Inferior parietal cortex (tissue), 1 donor: ENCODE measurements at regions not wholly inside any gene's neighbourhood (a gene's known extent, or its start where the extent isn't known, plus 50 kb on each side); places are given as distances from the start of the nearest gene placed in this dataset.

Experiments used
- DNase-seq: peaks from one replicate; pipeline ENCODE4 v3.0.0-alpha.2; 2016; ENCODE audit errors: extremely low spot score

GRCh38 chr5:141800617-141801016, 77.6 kb downstream of the PCDH1 start:
- no peak for DNase-seq

GRCh38 chr5:141799507-141800167, 78.6 kb downstream of the PCDH1 start:
- no peak for DNase-seq

DNA sequence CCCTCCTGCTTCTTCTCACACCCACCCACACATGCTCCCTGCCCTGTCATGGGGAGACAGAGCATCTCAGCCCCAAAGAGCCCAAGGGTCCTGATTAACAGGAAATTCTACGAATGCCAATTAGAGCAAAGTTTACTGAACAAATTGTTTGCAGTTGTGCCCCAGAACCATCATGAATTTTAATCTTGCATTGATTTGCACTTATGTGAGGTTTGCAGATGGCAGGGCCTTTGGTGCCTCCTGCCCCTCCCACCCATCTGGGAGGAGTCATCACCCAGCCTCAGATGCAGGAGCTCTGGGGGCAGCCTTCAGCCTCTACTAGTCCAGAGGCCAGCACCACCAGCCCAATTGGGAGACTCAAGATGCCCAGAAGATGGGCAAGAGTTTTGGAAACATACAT, 80.8 kb downstream of the PCDH1 start:
- DNase-seq: no peak

DNA sequence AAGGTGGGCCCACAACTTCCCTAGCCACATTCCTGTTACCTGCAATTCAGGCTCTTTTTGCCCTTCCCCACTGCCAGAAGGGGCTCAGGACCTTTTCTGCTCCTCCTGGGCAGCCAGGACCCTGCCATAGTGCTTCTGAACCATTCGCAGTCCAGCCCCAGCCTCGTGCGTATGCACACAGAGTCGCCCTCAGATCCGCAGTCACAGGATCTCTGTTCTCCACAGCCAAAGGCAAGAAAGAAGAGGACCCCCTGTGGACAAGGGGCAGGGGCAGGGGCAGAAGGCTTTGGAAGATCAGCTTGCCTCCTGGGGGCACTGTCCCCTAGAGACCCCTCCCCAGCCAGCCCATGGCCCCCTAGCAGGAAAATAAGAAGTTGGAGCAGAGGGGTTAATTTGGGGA, 82.8 kb downstream of the PCDH1 start:
- no peak for DNase-seq

DNA sequence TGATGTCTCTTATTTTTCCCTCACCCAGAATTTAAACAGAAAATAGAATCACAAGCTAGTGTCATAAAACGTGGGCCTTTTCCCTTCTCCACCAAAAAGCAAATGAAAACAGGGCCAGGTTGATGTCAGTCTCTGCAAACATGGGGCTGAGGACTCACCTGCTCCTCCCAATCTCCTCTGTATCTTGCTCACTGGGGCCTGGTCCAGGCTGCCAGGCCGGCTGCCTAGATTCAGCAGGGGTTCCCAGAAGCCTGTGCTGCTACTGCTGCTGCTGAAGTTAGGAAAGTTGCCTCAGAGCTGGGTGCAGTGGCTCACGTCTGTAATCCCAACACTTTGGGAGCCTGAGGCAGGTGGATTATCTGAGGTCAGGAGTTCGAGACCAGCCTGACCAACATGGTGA, 84.3 kb downstream of the PCDH1 start:
- DNase-seq: no peak

GRCh38 chr5:141793403-141793802, 84.8 kb downstream of the PCDH1 start:
- DNase-seq: no peak

GRCh38 chr5:141790630-141791029, 87.6 kb downstream of the PCDH1 start:
- no peak for DNase-seq

- DNase-seq: no peak
Measured at GRCh38 chr5:141789330-141789729, 88.9 kb downstream of the PCDH1 start.

- no peak for DNase-seq
Measured at GRCh38 chr5:141788296-141788970, 89.8 kb downstream of the PCDH1 start.

DNA sequence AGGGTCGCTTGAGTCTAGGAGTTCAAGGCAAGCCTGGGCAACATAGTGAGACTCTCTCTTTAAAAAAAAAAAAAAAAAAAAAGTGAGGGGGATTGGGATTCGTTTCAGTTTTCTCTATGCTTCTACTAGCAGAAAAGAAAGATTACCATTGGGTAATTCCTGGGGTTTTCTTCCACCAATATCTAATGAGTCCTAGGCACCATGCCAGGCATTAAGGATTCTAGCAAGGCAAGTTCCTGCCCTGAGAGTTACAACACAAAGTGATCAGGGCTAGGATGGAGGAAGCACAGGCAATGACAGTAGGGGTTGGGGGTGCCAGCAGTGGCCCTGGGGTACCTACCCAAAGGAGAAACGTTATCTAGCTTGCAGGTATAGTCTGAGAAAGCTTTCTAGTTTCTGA, 90.8 kb downstream of the PCDH1 start:
- DNase-seq: no peak

DNA sequence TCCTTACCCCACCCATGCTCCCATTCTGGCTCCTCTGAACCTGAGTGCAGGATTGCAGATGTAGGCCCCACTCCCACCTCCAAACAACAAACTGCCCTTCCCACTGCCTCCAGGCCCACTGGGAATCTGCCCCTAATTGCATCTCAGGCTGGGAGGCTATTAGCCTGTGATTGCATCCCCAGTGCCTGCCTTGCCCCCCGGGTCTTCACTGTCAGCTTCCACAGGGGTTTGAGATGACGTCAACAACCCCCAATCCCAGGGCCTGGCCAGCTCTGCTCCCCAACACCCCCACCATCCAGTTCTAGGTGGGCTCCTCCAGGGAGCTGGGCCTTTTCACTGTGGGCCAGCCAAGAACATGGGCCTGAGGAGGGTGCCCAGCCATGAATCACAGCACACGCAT, 91.5 kb downstream of the PCDH1 start:
- no peak for DNase-seq

GRCh38 chr5:141785711-141786110, 92.5 kb downstream of the PCDH1 start:
- DNase-seq: no peak

GRCh38 chr5:141785135-141785534, 93.1 kb downstream of the PCDH1 start:
- DNase-seq: no peak

DNA sequence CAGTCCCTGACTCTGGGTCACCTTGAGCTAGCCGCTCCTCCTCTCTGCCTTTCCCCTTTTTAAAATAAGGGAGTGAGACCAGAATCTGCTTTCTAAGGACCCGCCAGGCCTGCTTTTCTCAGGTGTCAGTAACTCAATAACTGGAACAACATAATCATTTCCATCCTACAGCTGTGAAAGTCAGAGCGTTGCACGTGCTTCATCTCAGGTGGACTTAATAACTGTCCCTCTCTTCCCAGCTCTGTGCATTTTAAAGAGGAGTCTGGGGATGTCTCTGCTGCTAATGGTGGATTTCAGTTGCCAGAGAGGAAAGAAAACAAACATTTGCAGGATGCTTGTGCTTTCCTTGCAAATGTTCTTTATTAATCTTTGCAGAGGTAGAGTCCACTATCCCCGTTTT, 93.7 kb downstream of the PCDH1 start:
- no peak for DNase-seq

GRCh38 chr5:141783947-141784296, 94.3 kb downstream of the PCDH1 start:
- no peak for DNase-seq

DNA sequence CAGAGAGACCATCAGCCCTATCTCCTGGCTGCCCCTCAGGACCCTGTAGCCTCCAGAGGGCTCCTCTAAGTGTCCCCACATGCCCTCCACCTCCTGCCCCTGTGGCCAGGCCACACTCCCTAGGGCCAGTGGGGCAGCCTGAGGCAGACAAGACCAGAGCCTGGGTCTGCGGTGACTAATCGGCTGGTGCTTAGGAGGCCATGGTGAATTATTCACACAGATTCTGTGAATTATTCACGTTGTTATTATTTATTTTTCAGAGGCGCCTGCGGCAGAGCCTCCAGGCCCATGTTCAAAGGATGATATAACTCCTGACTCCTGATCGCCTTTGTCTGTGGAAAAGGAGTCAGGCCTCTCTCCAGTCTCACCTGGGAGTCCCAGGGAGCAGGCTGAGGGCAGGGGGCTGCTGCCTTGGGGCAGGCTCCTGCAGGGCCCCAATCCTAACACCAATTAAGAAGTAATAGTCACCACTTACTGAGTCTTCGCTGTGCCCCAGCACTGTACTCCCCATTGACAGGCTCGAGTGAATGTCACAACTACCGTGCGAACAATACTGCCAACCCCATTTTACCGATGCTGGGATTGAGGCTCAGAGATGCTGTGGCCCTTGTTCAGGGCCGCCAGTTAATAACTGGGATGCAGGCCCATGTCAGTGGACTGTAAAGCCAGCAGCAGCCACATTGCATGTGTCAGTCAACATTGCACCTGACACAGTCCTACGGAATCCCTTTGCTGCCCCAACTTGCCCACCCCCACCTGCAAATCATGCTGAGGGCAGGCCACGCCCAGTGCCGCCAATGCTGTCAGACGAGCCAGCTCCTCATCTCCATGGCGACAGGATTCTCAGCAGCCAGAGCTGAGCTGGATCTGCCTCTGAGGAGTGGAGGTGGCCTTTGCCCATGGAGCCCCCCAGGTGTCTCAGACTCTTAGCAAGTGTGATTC, 94.9 kb downstream of the PCDH1 start:
- DNase-seq: no peak

DNA sequence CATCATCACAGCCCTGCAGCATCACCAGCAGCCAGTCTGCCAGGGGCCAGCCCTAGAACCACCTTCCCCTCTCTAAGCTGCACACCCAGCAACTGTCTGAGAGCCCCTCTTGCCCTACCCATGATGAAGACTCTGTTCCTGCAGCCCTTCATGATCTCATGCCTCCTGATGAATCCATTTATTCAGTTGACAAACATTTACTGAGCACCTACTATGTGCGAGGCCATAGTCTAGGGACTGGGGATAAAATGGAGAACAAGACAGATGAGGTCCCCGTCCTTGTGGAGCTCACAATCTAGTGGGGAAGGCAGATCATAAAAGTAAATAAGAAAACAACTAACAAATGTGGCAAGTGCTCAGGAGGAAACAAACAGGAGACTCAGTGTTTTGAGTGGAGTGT, 96.3 kb downstream of the PCDH1 start:
- no peak for DNase-seq

GRCh38 chr5:141780952-141781781, 97.0 kb downstream of the PCDH1 start:
- no peak for DNase-seq

DNA sequence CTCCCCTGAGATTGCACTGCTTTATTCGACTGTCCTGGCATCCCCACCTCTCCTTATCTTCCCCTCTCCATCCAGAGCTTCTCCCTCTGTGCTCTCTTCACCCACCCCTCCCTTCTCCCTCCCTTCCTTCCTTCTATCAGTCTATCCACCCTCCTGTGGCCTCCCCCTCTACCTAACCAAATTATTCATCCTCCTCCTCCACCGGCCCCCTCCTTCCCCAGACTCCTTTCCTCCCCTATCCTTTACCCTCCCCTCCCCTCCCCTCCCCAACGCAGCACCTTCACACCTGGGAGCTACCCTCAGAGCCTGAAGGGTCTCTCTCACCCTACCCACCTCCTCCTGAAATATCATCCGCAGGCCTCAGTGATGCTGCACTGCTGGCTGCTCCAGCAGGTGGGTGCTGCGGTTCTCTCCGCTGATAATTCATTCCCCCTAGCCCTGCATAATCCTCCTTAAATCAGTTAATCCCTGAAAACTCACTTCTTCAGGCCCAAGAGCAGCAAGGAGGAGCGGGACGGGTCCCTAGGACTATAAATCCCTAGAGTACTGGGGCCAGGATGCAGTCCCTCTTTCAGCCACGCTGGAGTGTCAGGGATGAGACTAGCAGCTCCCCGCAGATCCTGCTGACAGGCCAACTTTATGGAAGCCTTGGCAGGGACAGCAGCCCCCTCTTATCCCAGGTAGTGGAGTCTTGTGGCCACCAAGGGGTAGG, 97.8 kb downstream of the PCDH1 start:
- no peak for DNase-seq

GRCh38 chr5:141779503-141779973, 97.5 kb upstream of the ARAP3 start:
- DNase-seq: no peak

GRCh38 chr5:141778683-141779082, 96.7 kb upstream of the ARAP3 start:
- DNase-seq: no peak
